Ishikawa (cell line): ENCODE measurements at regions not wholly inside any gene's neighbourhood (a gene's known extent, or its start where the extent isn't known, plus 50 kb on each side); places are given as distances from the start of the nearest gene placed in this dataset.

ENCODE experiments used
- CEBPB ChIP-seq: IDR thresholded peaks from 2 replicates; pipeline ENCODE4 v1.6.1; 2012
- CREB1 ChIP-seq: IDR thresholded peaks from 2 replicates; pipeline ENCODE4 v1.6.1; 2012; ENCODE audit warnings: low read depth
- EGR1 ChIP-seq: IDR thresholded peaks from 2 replicates; pipeline ENCODE4 v1.6.1; 2012
- EP300 ChIP-seq: IDR thresholded peaks from 2 replicates; pipeline ENCODE4 v1.6.1; 2012; ENCODE audit warnings: borderline replicate concordance
- FOXM1 ChIP-seq: IDR thresholded peaks from 2 replicates; pipeline ENCODE4 v1.6.1; 2012; ENCODE audit warnings: low read depth, borderline replicate concordance
- NFIC ChIP-seq: IDR thresholded peaks from 2 replicates; pipeline ENCODE4 v1.6.1; 2012
- RAD21 ChIP-seq: IDR thresholded peaks from 2 replicates; pipeline ENCODE4 v1.6.1; 2012; ENCODE audit warnings: low read depth
- TAF1 ChIP-seq: IDR thresholded peaks from 2 replicates; pipeline ENCODE4 v1.6.1; 2012; ENCODE audit warnings: low read depth, mild to moderate bottlenecking
- TCF12 ChIP-seq: IDR thresholded peaks from 2 replicates; pipeline ENCODE4 v1.6.1; 2012; ENCODE audit warnings: low read depth
- TEAD4 ChIP-seq: IDR thresholded peaks from 2 replicates; pipeline ENCODE4 v1.6.1; 2012
- USF1 ChIP-seq: IDR thresholded peaks from 2 replicates; pipeline ENCODE4 v1.6.1; 2012
- YY1 ChIP-seq: IDR thresholded peaks from 2 replicates; pipeline ENCODE4 v1.6.1; 2012; ENCODE audit warnings: low read depth
- ZBTB7A ChIP-seq: IDR thresholded peaks from 2 replicates; pipeline ENCODE4 v1.6.1; 2012; ENCODE audit warnings: low read depth
- TF ChIP-seq, protein P1 (sequence below): IDR thresholded peaks from 2 replicates; pipeline ENCODE4 v1.6.1; 2012; ENCODE audit warnings: low read depth, mild to moderate bottlenecking
- TF ChIP-seq, protein P2 (sequence below): IDR thresholded peaks from 2 replicates; pipeline ENCODE4 v1.6.1; 2012

- TF ChIP-seq CEBPB, result no peak
- TF ChIP-seq, protein P1, sequence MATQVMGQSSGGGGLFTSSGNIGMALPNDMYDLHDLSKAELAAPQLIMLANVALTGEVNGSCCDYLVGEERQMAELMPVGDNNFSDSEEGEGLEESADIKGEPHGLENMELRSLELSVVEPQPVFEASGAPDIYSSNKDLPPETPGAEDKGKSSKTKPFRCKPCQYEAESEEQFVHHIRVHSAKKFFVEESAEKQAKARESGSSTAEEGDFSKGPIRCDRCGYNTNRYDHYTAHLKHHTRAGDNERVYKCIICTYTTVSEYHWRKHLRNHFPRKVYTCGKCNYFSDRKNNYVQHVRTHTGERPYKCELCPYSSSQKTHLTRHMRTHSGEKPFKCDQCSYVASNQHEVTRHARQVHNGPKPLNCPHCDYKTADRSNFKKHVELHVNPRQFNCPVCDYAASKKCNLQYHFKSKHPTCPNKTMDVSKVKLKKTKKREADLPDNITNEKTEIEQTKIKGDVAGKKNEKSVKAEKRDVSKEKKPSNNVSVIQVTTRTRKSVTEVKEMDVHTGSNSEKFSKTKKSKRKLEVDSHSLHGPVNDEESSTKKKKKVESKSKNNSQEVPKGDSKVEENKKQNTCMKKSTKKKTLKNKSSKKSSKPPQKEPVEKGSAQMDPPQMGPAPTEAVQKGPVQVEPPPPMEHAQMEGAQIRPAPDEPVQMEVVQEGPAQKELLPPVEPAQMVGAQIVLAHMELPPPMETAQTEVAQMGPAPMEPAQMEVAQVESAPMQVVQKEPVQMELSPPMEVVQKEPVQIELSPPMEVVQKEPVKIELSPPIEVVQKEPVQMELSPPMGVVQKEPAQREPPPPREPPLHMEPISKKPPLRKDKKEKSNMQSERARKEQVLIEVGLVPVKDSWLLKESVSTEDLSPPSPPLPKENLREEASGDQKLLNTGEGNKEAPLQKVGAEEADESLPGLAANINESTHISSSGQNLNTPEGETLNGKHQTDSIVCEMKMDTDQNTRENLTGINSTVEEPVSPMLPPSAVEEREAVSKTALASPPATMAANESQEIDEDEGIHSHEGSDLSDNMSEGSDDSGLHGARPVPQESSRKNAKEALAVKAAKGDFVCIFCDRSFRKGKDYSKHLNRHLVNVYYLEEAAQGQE, result no peak
These were observed 103.5 kb downstream of the ICOS start for GRCh38 chr2:204040016-204040415.

- TF ChIP-seq EGR1, result no peak
- TF ChIP-seq EP300, result no peak
- no peak for TF ChIP-seq ZBTB7A
- no peak for TF ChIP-seq CEBPB
- TF ChIP-seq FOXM1, result no peak
- TF ChIP-seq, protein P1, result no peak
- TF ChIP-seq RAD21, result no peak
These were observed 105.8 kb downstream of the ICOS start for GRCh38 chr2:204042401-204042800.

GRCh38 chr2:204046145-204046544 lies 109.6 kb downstream of the ICOS start:
- no peak for TF ChIP-seq EGR1
- TF ChIP-seq EP300, result no peak
- TF ChIP-seq, protein P2, sequence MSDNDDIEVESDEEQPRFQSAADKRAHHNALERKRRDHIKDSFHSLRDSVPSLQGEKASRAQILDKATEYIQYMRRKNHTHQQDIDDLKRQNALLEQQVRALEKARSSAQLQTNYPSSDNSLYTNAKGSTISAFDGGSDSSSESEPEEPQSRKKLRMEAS, result no peak
- TF ChIP-seq TCF12, result no peak
- TF ChIP-seq CEBPB, result no peak
- TF ChIP-seq YY1, result no peak
- TF ChIP-seq RAD21, result no peak
- no peak for TF ChIP-seq CREB1
- TF ChIP-seq USF1, result no peak
- no peak for TF ChIP-seq NFIC

GRCh38 chr2:204049635-204050034 lies 113.1 kb downstream of the ICOS start:
- no peak for TF ChIP-seq EP300
- TF ChIP-seq FOXM1, result no peak
- TF ChIP-seq CREB1, result no peak
- TF ChIP-seq TAF1, result no peak
- TF ChIP-seq, protein P1, result no peak
- TF ChIP-seq YY1, result no peak
- no peak for TF ChIP-seq TEAD4
- no peak for TF ChIP-seq USF1
- TF ChIP-seq RAD21, result no peak
- TF ChIP-seq EGR1, result no peak
- TF ChIP-seq, protein P2, result no peak
- TF ChIP-seq NFIC, result no peak
- no peak for TF ChIP-seq CEBPB
- no peak for TF ChIP-seq TCF12

DNA sequence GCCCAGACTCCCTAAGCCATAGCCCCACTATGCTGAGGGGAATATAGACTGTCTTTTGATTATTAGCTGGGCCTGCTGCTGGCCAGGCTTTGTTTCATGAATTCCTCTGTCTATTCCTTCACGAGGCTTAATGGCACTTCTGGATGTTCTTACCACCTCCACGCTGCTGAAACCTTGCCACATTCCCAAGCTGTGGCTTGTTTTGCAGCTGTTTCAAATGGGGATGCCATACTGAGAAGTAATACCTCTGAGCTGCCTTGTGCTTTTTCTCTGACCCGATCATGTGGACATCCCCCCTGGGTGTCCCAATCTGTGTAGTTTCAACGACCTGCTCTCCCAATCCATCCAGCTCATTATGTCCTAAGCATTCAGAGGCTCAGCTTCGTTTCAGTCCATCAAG lies 114.1 kb downstream of the ICOS start:
- no peak for TF ChIP-seq TCF12
- no peak for TF ChIP-seq TAF1
- no peak for TF ChIP-seq EP300
- no peak for TF ChIP-seq CEBPB
- TF ChIP-seq FOXM1, result no peak
- TF ChIP-seq RAD21, result no peak
- TF ChIP-seq USF1, result no peak
- no peak for TF ChIP-seq EGR1
- TF ChIP-seq NFIC, result no peak
- no peak for TF ChIP-seq ZBTB7A
- TF ChIP-seq, protein P2, result no peak
- TF ChIP-seq CREB1, result no peak
